ENCODE measurements at regions not wholly inside any gene's neighbourhood (a gene's known extent, or its start where the extent isn't known, plus 50 kb on each side); places are given as distances from the start of the nearest gene placed in this dataset.

- no peak for DNase-seq
- no peak overlapping the region for H3K4me3 ChIP-seq (ENCODE audit: low read depth, low read length)
- H3K9me3 ChIP-seq (ENCODE audit: severe bottlenecking), result no peaks in the 10 kb centered on the region
- H3K36me3 ChIP-seq, result no peaks in the 10 kb centered on the region
- TF ChIP-seq, protein P1, sequence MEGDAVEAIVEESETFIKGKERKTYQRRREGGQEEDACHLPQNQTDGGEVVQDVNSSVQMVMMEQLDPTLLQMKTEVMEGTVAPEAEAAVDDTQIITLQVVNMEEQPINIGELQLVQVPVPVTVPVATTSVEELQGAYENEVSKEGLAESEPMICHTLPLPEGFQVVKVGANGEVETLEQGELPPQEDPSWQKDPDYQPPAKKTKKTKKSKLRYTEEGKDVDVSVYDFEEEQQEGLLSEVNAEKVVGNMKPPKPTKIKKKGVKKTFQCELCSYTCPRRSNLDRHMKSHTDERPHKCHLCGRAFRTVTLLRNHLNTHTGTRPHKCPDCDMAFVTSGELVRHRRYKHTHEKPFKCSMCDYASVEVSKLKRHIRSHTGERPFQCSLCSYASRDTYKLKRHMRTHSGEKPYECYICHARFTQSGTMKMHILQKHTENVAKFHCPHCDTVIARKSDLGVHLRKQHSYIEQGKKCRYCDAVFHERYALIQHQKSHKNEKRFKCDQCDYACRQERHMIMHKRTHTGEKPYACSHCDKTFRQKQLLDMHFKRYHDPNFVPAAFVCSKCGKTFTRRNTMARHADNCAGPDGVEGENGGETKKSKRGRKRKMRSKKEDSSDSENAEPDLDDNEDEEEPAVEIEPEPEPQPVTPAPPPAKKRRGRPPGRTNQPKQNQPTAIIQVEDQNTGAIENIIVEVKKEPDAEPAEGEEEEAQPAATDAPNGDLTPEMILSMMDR (IDR thresholded peaks at IDR 0.05; ENCODE audit: low read depth, low read length), result no peak
- no peaks in the 10 kb centered on the region for H3K27me3 ChIP-seq (ENCODE audit: insufficient read depth, low read depth, severe bottlenecking)
- no peak overlapping the region for H3K27ac ChIP-seq
Measured at GRCh38 chr6:114543696-114544095, 200.9 kb upstream of the HS3ST5 start.

- H3K36me3 ChIP-seq, result no peaks in the 10 kb centered on the region
- H3K27me3 ChIP-seq (ENCODE audit: insufficient read depth, low read depth, severe bottlenecking), result no peaks in the 10 kb centered on the region
- no peak overlapping the region for H3K4me3 ChIP-seq (ENCODE audit: low read depth, low read length)
- no peaks in the 10 kb centered on the region for H3K9me3 ChIP-seq (ENCODE audit: severe bottlenecking)
- DNase-seq, result no peak
- TF ChIP-seq, protein P1 (IDR thresholded peaks at IDR 0.05; ENCODE audit: low read depth, low read length), result no peak
- H3K27ac ChIP-seq, result no peak overlapping the region
Measured at GRCh38 chr6:114541794-114542193, 199.0 kb upstream of the HS3ST5 start.

DNA sequence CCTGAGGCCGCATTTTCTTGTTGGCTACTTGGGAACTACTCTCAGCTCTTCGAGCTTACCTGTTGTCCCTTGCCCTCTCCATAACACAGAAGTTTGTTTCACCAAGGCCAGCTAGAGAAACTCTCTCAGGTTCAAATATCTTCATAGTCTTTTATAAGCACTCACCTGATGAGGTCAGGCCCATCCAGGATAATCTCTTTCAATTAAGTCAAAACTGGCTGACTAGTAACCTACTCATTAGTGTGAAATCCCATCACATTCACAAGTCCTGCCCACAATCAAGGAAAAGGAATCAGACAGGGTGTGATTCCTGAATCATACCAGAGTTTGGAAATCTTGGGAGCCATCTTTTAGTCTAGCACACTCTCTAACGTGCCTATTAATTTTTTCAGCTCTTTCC, 195.2 kb upstream of the HS3ST5 start:
- H3K27me3 ChIP-seq (ENCODE audit: insufficient read depth, low read depth, severe bottlenecking), result no peaks in the 10 kb centered on the region
- H3K27ac ChIP-seq, result no peak overlapping the region
- TF ChIP-seq, protein P1 (IDR thresholded peaks at IDR 0.05; ENCODE audit: low read depth, low read length), result no peak
- no peaks in the 10 kb centered on the region for H3K36me3 ChIP-seq
- H3K9me3 ChIP-seq (ENCODE audit: severe bottlenecking), result no peaks in the 10 kb centered on the region
- DNase-seq, result no peak
- no peak overlapping the region for H3K4me3 ChIP-seq (ENCODE audit: low read depth, low read length)

- H3K4me3 ChIP-seq (ENCODE audit: low read depth, low read length), result no peak overlapping the region
- no peak overlapping the region for H3K27ac ChIP-seq
- no peak for DNase-seq
- TF ChIP-seq, protein P1 (IDR thresholded peaks at IDR 0.05; ENCODE audit: low read depth, low read length), result no peak
- no peaks in the 10 kb centered on the region for H3K36me3 ChIP-seq
- H3K27me3 ChIP-seq (ENCODE audit: insufficient read depth, low read depth, severe bottlenecking), result no peaks in the 10 kb centered on the region
- H3K9me3 ChIP-seq (ENCODE audit: severe bottlenecking), result no peaks in the 10 kb centered on the region
Measured at GRCh38 chr6:114534813-114535212, 192.0 kb upstream of the HS3ST5 start.

DNA sequence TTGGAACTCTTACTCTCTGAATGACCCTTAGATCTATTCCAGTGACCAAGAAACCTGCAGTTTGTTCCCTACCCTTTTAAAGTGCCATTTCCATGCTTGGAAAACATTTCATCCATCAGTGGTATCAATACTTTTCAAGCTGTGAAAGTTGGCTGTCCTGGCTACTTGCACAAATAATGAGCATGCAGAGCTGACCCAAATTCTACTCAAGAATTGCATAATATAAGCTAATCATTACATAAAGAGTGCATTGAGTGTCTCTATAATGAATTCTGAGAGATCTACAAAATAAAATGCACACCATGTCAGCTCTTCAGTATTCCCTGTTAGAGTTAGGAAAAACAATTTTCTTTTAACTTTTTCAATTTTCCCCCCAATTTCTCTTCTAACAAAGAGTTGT, 181.3 kb upstream of the HS3ST5 start:
- no peak for DNase-seq
- Histone ChIP-seq H3K36me3 (no peaks in the 10 kb centered on the region), H3K4me3 (ENCODE audit: low read depth, low read length) (no peak overlapping the region), H3K27me3 (ENCODE audit: insufficient read depth, low read depth, severe bottlenecking) (no peaks in the 10 kb centered on the region), H3K27ac (no peak overlapping the region), H3K9me3 (ENCODE audit: severe bottlenecking) (no peaks in the 10 kb centered on the region)
- TF ChIP-seq, protein P1 (IDR thresholded peaks at IDR 0.05; ENCODE audit: low read depth, low read length), result no peak

DNA sequence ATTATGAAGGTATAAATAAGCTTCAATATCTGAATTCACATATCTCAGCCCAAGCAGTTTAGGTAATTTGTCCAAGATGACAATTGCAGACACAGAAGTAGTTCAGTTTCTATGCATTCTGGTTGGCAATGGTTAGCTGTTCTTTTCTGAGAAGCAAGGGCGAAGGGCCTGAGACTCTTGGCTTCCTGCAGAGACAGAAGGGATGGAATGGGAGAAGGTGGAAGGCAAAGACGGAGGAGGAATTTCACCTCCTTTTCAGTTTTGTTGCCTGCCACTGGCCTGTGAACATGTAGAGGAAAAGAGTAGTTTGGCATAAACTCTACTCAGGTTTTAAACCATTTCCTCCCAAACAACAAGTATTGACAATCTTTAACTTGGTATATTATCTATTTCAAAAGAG, 180.7 kb upstream of the HS3ST5 start:
- TF ChIP-seq, protein P1 (IDR thresholded peaks at IDR 0.05; ENCODE audit: low read depth, low read length), result no peak
- Histone ChIP-seq H3K27ac (no peak overlapping the region), H3K27me3 (ENCODE audit: insufficient read depth, low read depth, severe bottlenecking) (no peaks in the 10 kb centered on the region), H3K4me3 (ENCODE audit: low read depth, low read length) (no peak overlapping the region), H3K9me3 (ENCODE audit: severe bottlenecking) (no peaks in the 10 kb centered on the region), H3K36me3 (no peaks in the 10 kb centered on the region)
- no peak for DNase-seq

Measured in WERI-Rb-1 (cell line).